Epithelial cell of proximal tubule (primary cell): ENCODE measurements at regions not wholly inside any gene's neighbourhood (a gene's known extent, or its start where the extent isn't known, plus 50 kb on each side); places are given as distances from the start of the nearest gene placed in this dataset.
A peak's percentile ranks its signal among the peaks of the same experiment; 100 is the strongest.

Experiments used
- DNase-seq: peaks from one replicate; pipeline ENCODE4 v3.0.0-alpha.2; 2011; ENCODE audit warnings: low read depth
- H3K4me3 ChIP-seq: 2 replicates; pipeline ENCODE4 v1.5.1; 2011; ENCODE audit warnings: low read depth, mild to moderate bottlenecking, low read length
- CTCF ChIP-seq: conservative IDR thresholded peaks from 2 replicates; pipeline ENCODE4 v1.5.1; 2012; ENCODE audit warnings: low read depth, mild to moderate bottlenecking, low read length

- TF ChIP-seq CTCF: no peak
- no peak overlapping the region for H3K4me3 ChIP-seq
- DNase-seq: no peak
These were observed 245.7 kb downstream of the NXPE2 start for GRCh38 chr11:114924042-114924441.

GRCh38 chr11:114925591-114925990, 247.3 kb downstream of the NXPE2 start:
- no peak for TF ChIP-seq CTCF
- no peak for DNase-seq
- H3K4me3 ChIP-seq: no peak overlapping the region

GRCh38 chr11:114928260-114928870, 250.0 kb downstream of the NXPE2 start:
- no peak for TF ChIP-seq CTCF
- no peak for DNase-seq
- no peak overlapping the region for H3K4me3 ChIP-seq

GRCh38 chr11:114929351-114930000, 251.1 kb downstream of the NXPE2 start:
- no peak for TF ChIP-seq CTCF
- no peak overlapping the region for H3K4me3 ChIP-seq
- DNase-seq: no peak

GRCh38 chr11:114938799-114939198, 260.5 kb downstream of the NXPE2 start:
- no peak for TF ChIP-seq CTCF
- H3K4me3 ChIP-seq: no peak overlapping the region
- DNase-seq: no peak

GRCh38 chr11:114942207-114942606, 263.9 kb downstream of the NXPE2 start:
- no peak for DNase-seq
- TF ChIP-seq CTCF: peak; percentile 9
- no peak overlapping the region for H3K4me3 ChIP-seq
